ENCODE measurements at regions not wholly inside any gene's neighbourhood (a gene's known extent, or its start where the extent isn't known, plus 50 kb on each side); places are given as distances from the start of the nearest gene placed in this dataset.

DNA sequence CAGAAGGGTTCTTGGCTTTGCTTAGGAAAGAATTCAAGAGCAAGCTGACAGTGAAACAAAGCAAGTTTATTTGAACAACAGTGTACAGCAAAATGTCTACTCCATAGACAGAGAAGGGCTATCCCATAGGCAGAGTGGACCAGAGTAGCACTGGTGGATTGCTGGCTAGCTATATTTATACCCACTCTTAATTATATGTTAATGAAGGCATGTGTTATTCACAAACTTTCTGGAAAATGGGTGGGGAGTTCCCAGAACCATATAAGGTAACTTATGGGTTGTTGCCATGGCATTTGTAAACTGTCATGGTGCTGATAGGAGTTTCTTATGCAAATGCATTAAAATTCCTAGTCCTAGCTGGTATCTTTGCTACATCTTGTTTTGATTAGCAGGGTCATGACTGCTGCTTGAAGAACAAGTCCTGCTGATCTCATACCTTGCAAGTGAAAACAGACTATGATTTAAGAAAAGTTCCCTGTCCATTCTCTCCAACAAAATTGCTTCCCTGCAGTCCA, 330.5 kb downstream of the BUD13 start:
- no peak for DNase-seq (ENCODE audit: low spot score)

DNA sequence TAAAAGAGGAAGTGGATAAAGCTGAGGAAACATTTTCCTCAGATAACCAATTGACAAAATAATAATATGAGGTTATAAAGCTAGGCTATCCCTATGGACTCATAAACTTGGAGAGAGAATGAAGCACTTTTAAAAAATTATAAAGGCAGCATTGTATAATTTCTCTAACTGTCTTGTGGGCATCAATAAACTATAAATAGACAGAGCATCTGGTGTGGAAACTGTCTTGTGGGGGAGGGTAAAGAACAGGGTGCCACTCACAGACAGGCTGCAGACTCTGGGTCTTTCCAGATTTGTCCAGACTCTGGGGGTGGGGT, 333.5 kb downstream of the BUD13 start:
- no peak for DNase-seq (ENCODE audit: low spot score)

GRCh38 chr11:116438651-116439360, 334.0 kb downstream of the BUD13 start:
- DNase-seq (ENCODE audit: low spot score): no peak

DNA sequence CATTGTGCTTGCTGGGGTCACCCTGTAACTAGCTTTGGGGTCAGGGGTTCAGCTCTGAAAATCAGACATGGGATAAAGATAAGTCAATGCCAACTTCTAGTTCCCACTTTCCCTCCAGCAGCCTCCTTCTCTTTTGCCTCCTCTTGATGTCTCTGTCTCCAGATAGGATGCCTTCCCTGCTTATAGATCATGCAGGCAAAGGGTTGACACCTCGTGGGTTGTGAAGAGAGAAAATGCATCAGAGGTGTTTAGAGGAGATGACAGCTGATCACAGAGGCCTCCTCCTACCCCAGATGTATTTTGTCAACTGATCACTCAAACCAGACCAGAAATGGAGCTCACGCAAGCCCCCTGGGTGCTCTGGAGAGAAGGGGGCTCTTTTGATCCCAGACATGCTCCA, 337.8 kb downstream of the BUD13 start:
- DNase-seq (ENCODE audit: low spot score): no peak

DNA sequence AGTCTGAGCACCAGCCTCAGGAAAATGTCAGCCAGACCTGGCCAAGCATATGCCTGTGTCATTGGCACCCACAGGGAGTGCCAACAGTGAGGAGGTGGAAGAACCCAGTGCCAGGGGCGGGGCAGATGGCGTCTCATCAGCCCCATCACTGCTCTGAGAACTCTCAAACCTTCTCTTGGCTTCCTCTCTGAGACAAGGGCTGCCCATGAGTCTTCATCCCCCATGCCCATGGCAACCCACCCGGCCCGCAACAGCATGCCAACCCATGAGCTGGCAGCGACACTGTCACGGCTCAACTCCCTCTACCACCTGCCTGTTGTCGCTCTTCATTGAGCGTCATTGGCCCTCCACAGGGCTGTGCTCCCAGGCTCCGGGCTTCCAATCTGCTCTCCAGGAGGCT, 340.5 kb downstream of the BUD13 start:
- no peak for DNase-seq (ENCODE audit: low spot score)

DNA sequence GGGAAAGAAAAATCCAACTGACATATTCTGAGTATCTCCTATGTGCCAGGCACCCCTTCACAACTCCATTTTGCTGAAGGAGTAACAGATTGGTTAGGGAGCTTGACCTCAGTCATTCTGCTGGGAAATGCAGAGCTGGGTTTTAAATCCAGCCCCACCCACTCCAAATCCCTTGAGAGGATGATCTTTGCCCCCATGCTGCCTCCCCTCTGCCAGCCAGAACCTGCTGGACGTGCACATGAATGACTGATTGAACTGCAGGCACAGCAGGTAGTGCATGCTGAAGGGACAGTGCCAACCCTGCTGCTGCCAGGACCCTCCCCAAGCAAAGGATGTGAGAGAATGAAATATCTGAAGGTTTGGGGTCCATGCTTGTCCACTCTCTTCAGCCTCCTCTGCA, 340.9 kb downstream of the BUD13 start:
- no peak for DNase-seq (ENCODE audit: low spot score)

DNA sequence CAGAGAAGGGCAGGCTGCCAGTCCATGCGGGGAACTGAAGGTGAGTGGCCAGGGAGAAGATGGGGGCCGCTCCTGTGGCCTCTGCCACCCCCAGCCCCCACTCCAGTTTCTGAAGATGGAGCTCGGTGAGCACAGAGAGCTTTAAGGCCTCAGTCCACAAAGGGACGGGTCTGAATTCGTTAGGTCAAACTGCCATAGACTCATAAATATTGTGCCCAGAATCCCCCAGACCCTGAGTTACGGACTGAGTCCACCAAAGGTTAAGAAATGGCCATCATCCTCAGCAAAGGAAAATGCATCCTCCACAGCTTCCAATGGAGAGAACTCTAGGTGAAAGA, 344.2 kb downstream of the BUD13 start:
- no peak for DNase-seq (ENCODE audit: low spot score)

- DNase-seq (ENCODE audit: low spot score): no peak
Measured at GRCh38 chr11:116427903-116428637, 344.7 kb downstream of the BUD13 start.

- DNase-seq (ENCODE audit: low spot score): no peak
Measured at GRCh38 chr11:116427337-116427902, 345.4 kb downstream of the BUD13 start.

DNA sequence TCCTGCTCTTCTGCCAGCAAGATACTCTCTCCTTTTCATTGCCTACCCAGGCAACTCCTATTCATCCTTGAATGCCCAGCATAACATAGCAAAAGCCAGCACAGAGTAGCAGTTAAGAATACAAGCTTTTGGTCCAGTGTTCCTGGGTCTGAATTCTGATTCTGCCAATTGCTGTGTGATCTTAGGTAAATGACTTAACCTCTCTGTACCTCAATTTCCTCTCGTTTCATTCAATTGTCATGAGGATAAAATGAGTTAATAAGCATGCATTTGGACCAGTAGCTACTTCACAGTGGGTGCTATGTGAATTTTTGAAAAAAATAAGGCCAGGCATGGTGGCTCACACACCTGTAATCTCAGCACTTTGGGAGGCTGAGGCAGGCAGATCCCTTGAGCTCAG, 346.0 kb downstream of the BUD13 start:
- no peak for DNase-seq (ENCODE audit: low spot score)

- no peak for DNase-seq (ENCODE audit: low spot score)
Measured at GRCh38 chr11:116424615-116425261, 348.0 kb downstream of the BUD13 start.

DNA sequence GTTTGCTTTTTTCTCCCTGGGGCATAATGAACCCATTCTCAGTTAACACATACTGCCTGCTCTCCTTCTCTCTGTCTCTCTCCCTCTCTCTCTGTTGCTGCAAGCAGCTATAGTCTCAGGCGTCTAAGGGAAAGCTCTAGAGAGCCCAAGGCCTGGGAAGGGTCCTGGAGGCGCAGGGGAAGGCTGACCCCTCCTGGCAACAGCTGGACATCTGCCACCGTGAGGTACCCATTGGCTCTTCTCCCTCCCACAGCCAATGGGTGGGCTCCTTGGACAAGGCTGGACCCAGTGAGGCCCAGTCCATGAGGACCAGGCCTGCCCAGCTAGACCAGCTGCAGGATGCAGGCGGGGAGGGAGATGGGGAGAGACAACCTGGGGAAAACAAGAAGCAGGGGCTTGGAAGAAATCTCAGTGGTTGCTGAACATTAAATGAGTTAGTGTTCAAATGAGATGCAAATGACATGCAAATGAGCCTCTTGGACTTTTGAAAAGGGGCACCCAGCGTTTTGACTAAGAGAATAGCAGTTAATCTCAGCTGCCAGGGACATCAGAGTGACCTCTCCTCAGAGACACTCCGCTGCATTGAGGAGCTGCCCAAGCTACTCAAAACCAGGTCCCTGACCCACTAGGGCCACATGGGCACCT, 349.7 kb downstream of the BUD13 start:
- no peak for DNase-seq (ENCODE audit: low spot score)

GRCh38 chr11:116422556-116422955, 350.2 kb downstream of the BUD13 start:
- no peak for DNase-seq (ENCODE audit: low spot score)

- no peak for DNase-seq (ENCODE audit: low spot score)
Measured at GRCh38 chr11:116421529-116422185, 351.1 kb downstream of the BUD13 start.

- DNase-seq (ENCODE audit: low spot score): no peak
Measured at GRCh38 chr11:116420770-116421528, 351.8 kb downstream of the BUD13 start.

DNA sequence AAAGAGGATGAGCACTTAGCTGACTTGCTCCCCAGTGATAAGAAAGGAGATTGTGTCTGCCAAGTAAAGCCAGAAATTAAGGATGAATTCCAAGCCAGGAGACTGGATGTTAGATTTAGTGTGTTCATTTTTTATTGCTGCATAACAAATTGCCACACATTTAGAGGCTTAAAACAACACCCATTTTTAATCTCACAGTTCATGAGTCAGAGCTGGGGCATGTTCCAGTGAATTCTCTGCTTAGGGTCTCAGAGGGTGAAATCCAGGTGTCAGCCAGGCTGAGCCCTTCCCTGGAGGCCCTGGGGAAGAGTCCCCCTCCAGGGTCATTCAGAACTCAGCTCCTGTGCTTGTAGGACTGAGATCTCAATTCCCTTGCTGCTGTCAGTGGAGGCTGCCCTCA, 352.8 kb downstream of the BUD13 start:
- DNase-seq (ENCODE audit: low spot score): no peak

GRCh38 chr11:116418388-116419041, 354.3 kb downstream of the BUD13 start:
- DNase-seq (ENCODE audit: low spot score): no peak

DNA sequence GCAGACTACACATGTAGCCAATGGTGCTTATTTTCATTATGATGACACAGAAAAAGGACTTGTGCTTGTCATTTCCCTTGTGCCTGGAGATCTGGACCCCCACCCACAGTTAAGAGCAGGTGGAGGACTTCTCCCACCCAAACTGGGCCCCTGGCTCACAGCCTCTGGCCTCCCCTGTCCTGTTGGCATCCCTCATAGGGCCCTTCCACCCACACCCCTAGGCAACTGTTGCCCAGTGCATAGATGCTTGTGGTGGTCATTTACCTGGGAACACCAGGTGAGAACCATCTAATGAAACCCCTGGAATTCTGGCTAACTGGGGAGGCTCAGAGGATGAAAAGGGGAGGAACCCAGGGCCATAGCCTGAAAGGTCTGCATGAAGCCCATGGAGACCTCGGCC, 355.9 kb downstream of the BUD13 start:
- no peak for DNase-seq (ENCODE audit: low spot score)

GRCh38 chr11:116415095-116415494, 357.7 kb downstream of the BUD13 start:
- no peak for DNase-seq (ENCODE audit: low spot score)

DNA sequence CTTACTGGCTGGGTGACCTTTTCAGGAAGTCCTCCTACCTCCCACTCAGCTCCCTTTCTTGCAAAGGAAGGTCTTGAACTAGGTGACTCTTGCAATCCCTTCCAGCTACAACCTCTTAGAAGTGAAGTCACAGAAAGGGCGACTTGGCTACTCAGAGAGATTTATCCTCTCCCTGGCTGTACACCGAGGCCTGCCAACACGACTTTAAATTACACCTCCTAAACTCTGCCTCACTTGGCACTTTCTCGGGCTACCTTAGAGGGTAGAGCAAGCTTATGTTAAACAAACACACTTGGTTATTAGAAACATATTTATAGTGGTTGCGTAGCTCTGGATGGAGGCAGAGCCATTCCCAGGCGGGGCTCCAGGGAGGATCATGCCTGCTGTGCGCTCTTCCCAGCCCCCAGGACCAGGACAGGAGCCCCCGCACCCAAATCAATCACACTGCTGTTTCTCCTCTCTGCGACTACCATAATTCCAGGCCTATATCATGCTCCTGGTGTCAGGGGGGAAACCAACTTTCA, 358.4 kb downstream of the BUD13 start:
- DNase-seq (ENCODE audit: low spot score): no peak
